ENCODE measurements at regions not wholly inside any gene's neighbourhood (a gene's known extent, or its start where the extent isn't known, plus 50 kb on each side); places are given as distances from the start of the nearest gene placed in this dataset.

- WGBS, 2 donors = 69 to 81% methylated on average over 6 of the region's 6 CpGs
- ATAC-seq (ENCODE audit: low FRiP score in 2 of 2) (no peak), DNase-seq (no peak)
- H3K36me3 ChIP-seq = no peaks in the 10 kb centered on the region
- no peak overlapping the region for H3K27ac ChIP-seq
- H3K4me3 ChIP-seq = no peak overlapping the region
- H3K9me3 ChIP-seq = no peaks in the 10 kb centered on the region
- no peaks in the 10 kb centered on the region for H3K27me3 ChIP-seq
- TF ChIP-seq CTCF (IDR thresholded peaks at IDR 0.05) = no peak
- no peak for TF ChIP-seq POLR2AphosphoS5 (IDR thresholded peaks at IDR 0.05)
- no peak for TF ChIP-seq POLR2A (IDR thresholded peaks at IDR 0.05)
- TF ChIP-seq EP300 (IDR thresholded peaks at IDR 0.05) = no peak
- H3K4me1 ChIP-seq = peaks cover 0 to 6% (median 2%) of the 10 kb centered on the region in 4 donors
Observed at GRCh38 chr11:114876234-114876633, 197.9 kb downstream of the NXPE2 start.

GRCh38 chr11:114877976-114878375 is 199.6 kb downstream of the NXPE2 start:
- no peak overlapping the region for H3K27ac ChIP-seq
- H3K4me1 ChIP-seq = peaks cover 0 to 6% (median 2%) of the 10 kb centered on the region in 4 donors
- DNase-seq = no peak
- TF ChIP-seq EP300 (IDR thresholded peaks at IDR 0.05) (no peak), POLR2A (IDR thresholded peaks at IDR 0.05) (no peak), CTCF (IDR thresholded peaks at IDR 0.05) (no peak), POLR2AphosphoS5 (IDR thresholded peaks at IDR 0.05) (no peak)
- ATAC-seq (ENCODE audit: low FRiP score in 2 of 2) = no peak
- H3K27me3 ChIP-seq = no peaks in the 10 kb centered on the region
- no peak overlapping the region for H3K4me3 ChIP-seq
- no peaks in the 10 kb centered on the region for H3K9me3 ChIP-seq
- H3K36me3 ChIP-seq = no peaks in the 10 kb centered on the region

- ATAC-seq (ENCODE audit: low FRiP score in 2 of 2) (no peak), DNase-seq (no peak)
- H3K4me3 ChIP-seq = no peak overlapping the region
- peaks cover 0 to 6% (median 2%) of the 10 kb centered on the region in 4 donors for H3K4me1 ChIP-seq
- H3K27me3 ChIP-seq = no peaks in the 10 kb centered on the region
- no peaks in the 10 kb centered on the region for H3K36me3 ChIP-seq
- no peak overlapping the region for H3K27ac ChIP-seq
- TF ChIP-seq EP300 (IDR thresholded peaks at IDR 0.05) (no peak), CTCF (IDR thresholded peaks at IDR 0.05) (no peak), POLR2AphosphoS5 (IDR thresholded peaks at IDR 0.05) (no peak), POLR2A (IDR thresholded peaks at IDR 0.05) (no peak)
- no peaks in the 10 kb centered on the region for H3K9me3 ChIP-seq
- WGBS, 2 donors = 27 to 40% methylated on average over 2 of the region's 2 CpGs
Observed at GRCh38 chr11:114880442-114880841, 202.1 kb downstream of the NXPE2 start.

GRCh38 chr11:114883472-114883871 is 205.1 kb downstream of the NXPE2 start:
- DNase-seq = no peak
- no peaks in the 10 kb centered on the region for H3K9me3 ChIP-seq
- no peak for ATAC-seq (ENCODE audit: low FRiP score in 2 of 2)
- TF ChIP-seq POLR2AphosphoS5 (IDR thresholded peaks at IDR 0.05) = no peak
- no peak for TF ChIP-seq CTCF (IDR thresholded peaks at IDR 0.05)
- no peak for TF ChIP-seq POLR2A (IDR thresholded peaks at IDR 0.05)
- TF ChIP-seq EP300 (IDR thresholded peaks at IDR 0.05) = no peak
- H3K4me1 ChIP-seq = peaks cover 0 to 6% (median 4%) of the 10 kb centered on the region in 4 donors
- H3K4me3 ChIP-seq = no peak overlapping the region
- no peaks in the 10 kb centered on the region for H3K36me3 ChIP-seq
- H3K27ac ChIP-seq = no peak overlapping the region
- WGBS, 2 donors = 82 to 83% methylated on average over 3 of the region's 3 CpGs
- H3K27me3 ChIP-seq = no peaks in the 10 kb centered on the region

GRCh38 chr11:114886644-114887265 is 208.4 kb downstream of the NXPE2 start:
- no peak overlapping the region for H3K4me3 ChIP-seq
- H3K27me3 ChIP-seq = no peaks in the 10 kb centered on the region
- no peak for DNase-seq
- no peaks in the 10 kb centered on the region for H3K9me3 ChIP-seq
- H3K27ac ChIP-seq = peak overlapping the region in 3 of 4 donors; percentile 13 to 53 (median 31)
- peaks cover 0 to 4% (median 0%) of the 10 kb centered on the region in 4 donors for H3K4me1 ChIP-seq
- ATAC-seq (ENCODE audit: low FRiP score in 2 of 2) = peak in 1 of 2 donors; percentile 13
- WGBS, 2 donors = 41 to 56% methylated on average over 4 of the region's 4 CpGs
- H3K36me3 ChIP-seq = no peaks in the 10 kb centered on the region
- TF ChIP-seq EP300 (IDR thresholded peaks at IDR 0.05) (no peak), CTCF (IDR thresholded peaks at IDR 0.05) (no peak), POLR2AphosphoS5 (IDR thresholded peaks at IDR 0.05) (peak in 1 of 2 donors; percentile 16), POLR2A (IDR thresholded peaks at IDR 0.05) (no peak)

Measured in upper lobe of left lung (tissue), 6 donors.